DOHH2 (cell line): ENCODE measurements at regions not wholly inside any gene's neighbourhood (a gene's known extent, or its start where the extent isn't known, plus 50 kb on each side); places are given as distances from the start of the nearest gene placed in this dataset.
"Not testable (repeated sequence)": the region's sequence is repeated elsewhere in the genome, so short reads cannot be mapped to it uniquely, and the experiment has no call there.

ENCODE experiments used
- H3F3A ChIP-seq: fragments of 200-600 bp; sonication (generic), shearing (Covaris generic); 2 replicates; pipeline ENCODE4 v1.6.0; 2016; ENCODE audit warnings: antibody characterized with exemption, mild to moderate bottlenecking; ENCODE audit not compliant: control insufficient read depth, insufficient read depth
- H3K27ac ChIP-seq: fragments of 200-600 bp; sonication (generic); 2 replicates; pipeline ENCODE4 v1.5.1; 2014; ENCODE audit warnings: low read depth, mild to moderate bottlenecking, low read length, moderate library complexity
- H3K27me3 ChIP-seq: fragments of 200-600 bp; sonication (generic); 2 replicates; pipeline ENCODE4 v1.6.1; 2014; ENCODE audit warnings: mild to moderate bottlenecking, low read length, mixed read lengths; ENCODE audit not compliant: control insufficient read depth
- H3K36me3 ChIP-seq: fragments of 200-600 bp; sonication (generic); 2 replicates; pipeline ENCODE4 v1.6.1; 2014; ENCODE audit warnings: mild to moderate bottlenecking, low read length, moderate library complexity, mixed read lengths; ENCODE audit not compliant: control insufficient read depth
- H3K4me1 ChIP-seq: fragments of 200-600 bp; sonication (generic); 2 replicates; pipeline ENCODE4 v1.6.1; 2014; ENCODE audit warnings: mild to moderate bottlenecking, low read length, mixed read lengths; ENCODE audit not compliant: control insufficient read depth
- H3K4me2 ChIP-seq: fragments of 200-600 bp; sonication (generic); 2 replicates; pipeline ENCODE4 v1.6.0; 2014; ENCODE audit warnings: mild to moderate bottlenecking, low read length, moderate library complexity
- H3K4me3 ChIP-seq: fragments of 200-600 bp; sonication (generic); 2 replicates; pipeline ENCODE4 v1.5.1; 2014; ENCODE audit warnings: mild to moderate bottlenecking, low read length, mixed read lengths
- H3K79me2 ChIP-seq: fragments of 200-600 bp; sonication (generic); 2 replicates; pipeline ENCODE4 v1.6.1; 2014; ENCODE audit warnings: mild to moderate bottlenecking, low read length, mixed read lengths; ENCODE audit not compliant: control insufficient read depth
- H3K9me2 ChIP-seq: fragments of 200-600 bp; sonication (generic); replicated peaks from 2 replicates; pipeline ENCODE4 v1.6.1; 2014; ENCODE audit warnings: mild to moderate bottlenecking, low read length, mixed read lengths; ENCODE audit not compliant: control insufficient read depth
- H3K9me3 ChIP-seq: fragments of 200-600 bp; sonication (generic); 2 replicates; pipeline ENCODE4 v1.6.1; 2014; ENCODE audit warnings: antibody characterized with exemption, low read length, mixed read lengths; ENCODE audit not compliant: control insufficient read depth, insufficient read depth
- H4K20me1 ChIP-seq: fragments of 200-600 bp; sonication (generic); 2 replicates; pipeline ENCODE4 v1.6.0; 2014; ENCODE audit warnings: low read depth, mild to moderate bottlenecking, antibody characterized with exemption, low read length, moderate library complexity; ENCODE audit not compliant: control insufficient read depth, insufficient read depth
- CTCF ChIP-seq: fragments of 200-600 bp; sonication (generic); IDR thresholded peaks from one replicate; pipeline ENCODE4 v1.5.1; 2014; ENCODE audit warnings: antibody characterized with exemption, mild to moderate bottlenecking, low read depth, low read length; ENCODE audit not compliant: poor library complexity, severe bottlenecking
- EZH2phosphoT487 ChIP-seq: fragments of 200-600 bp; sonication (generic); IDR thresholded peaks from 2 replicates; pipeline ENCODE4 v1.6.1; 2017; ENCODE audit warnings: borderline replicate concordance, mild to moderate bottlenecking, antibody characterized with exemption, low read length, moderate library complexity, mixed read lengths

GRCh38 chr12:102642199-102642598, 161.8 kb upstream of the IGF1 start:
- Histone ChIP-seq H3K4me1 (no peaks in the 10 kb centered on the region), H3K4me2 (no peak overlapping the region), H3K36me3 (no peaks in the 10 kb centered on the region), H3K27ac (no peak overlapping the region), H3K27me3 (no peaks in the 10 kb centered on the region), H3K4me3 (no peak overlapping the region), H3F3A (no peaks in the 10 kb centered on the region), H3K9me2 (no peaks in the 10 kb centered on the region), H3K79me2 (no peaks in the 10 kb centered on the region), H4K20me1 (no peaks in the 10 kb centered on the region), H3K9me3 (no peaks in the 10 kb centered on the region)
- TF ChIP-seq EZH2phosphoT487 (no peak), CTCF (no peak)

GRCh38 chr12:102640658-102641057, 160.3 kb upstream of the IGF1 start:
- H3K27ac ChIP-seq, H3K4me1 ChIP-seq, H3K79me2 ChIP-seq, H3K9me3 ChIP-seq, H3K9me2 ChIP-seq, H3K27me3 ChIP-seq, H3K4me2 ChIP-seq, H3F3A ChIP-seq, H3K36me3 ChIP-seq, H3K4me3 ChIP-seq, H4K20me1 ChIP-seq: not testable (repeated sequence)

- no peaks in the 10 kb centered on the region for H3K4me1 ChIP-seq
- H3F3A ChIP-seq = no peaks in the 10 kb centered on the region
- no peaks in the 10 kb centered on the region for H3K36me3 ChIP-seq
- TF ChIP-seq EZH2phosphoT487 = no peak
- no peak for TF ChIP-seq CTCF
- no peaks in the 10 kb centered on the region for H3K9me3 ChIP-seq
- H3K9me2 ChIP-seq = no peaks in the 10 kb centered on the region
- no peaks in the 10 kb centered on the region for H3K27me3 ChIP-seq
- H4K20me1 ChIP-seq = no peaks in the 10 kb centered on the region
- H3K79me2 ChIP-seq = no peaks in the 10 kb centered on the region
- H3K4me3 ChIP-seq = no peak overlapping the region
- H3K4me2 ChIP-seq = no peak overlapping the region
- no peak overlapping the region for H3K27ac ChIP-seq
Observed at GRCh38 chr12:102638777-102639176, 158.4 kb upstream of the IGF1 start.

GRCh38 chr12:102633981-102634605, 153.7 kb upstream of the IGF1 start:
- no peak overlapping the region for H3K4me2 ChIP-seq
- no peaks in the 10 kb centered on the region for H3K79me2 ChIP-seq
- H3K27me3 ChIP-seq = no peaks in the 10 kb centered on the region
- no peak overlapping the region for H3K4me3 ChIP-seq
- H3K27ac ChIP-seq = no peak overlapping the region
- H4K20me1 ChIP-seq = no peaks in the 10 kb centered on the region
- TF ChIP-seq CTCF (no peak), EZH2phosphoT487 (no peak)
- no peaks in the 10 kb centered on the region for H3K36me3 ChIP-seq
- no peaks in the 10 kb centered on the region for H3K9me3 ChIP-seq
- H3K9me2 ChIP-seq = no peaks in the 10 kb centered on the region
- H3K4me1 ChIP-seq = no peaks in the 10 kb centered on the region
- no peaks in the 10 kb centered on the region for H3F3A ChIP-seq
